Endothelial cell of umbilical vein (primary cell): ENCODE measurements at regions not wholly inside any gene's neighbourhood (a gene's known extent, or its start where the extent isn't known, plus 50 kb on each side); places are given as distances from the start of the nearest gene placed in this dataset.

ENCODE experiments used
- BruUV-seq: library from RNA; stranded (reverse); fragments of 400-500 nt; replicated peaks from 2 replicates; lab custom pipeline; 2021; lab: Mats Ljungman, UMichigan
- CTCF ChIA-PET: fragments of 300-600, 350-600 bp; sonication (Branson Sonifier 250); formaldehyde crosslinking; loops from one replicate; lab custom pipeline; 2021; ENCODE audit warnings: antibody characterized with exemption, inconsistent platforms; lab: Charles Lee
- POLR2A ChIA-PET: fragments of 300-600, 350-600 bp; sonication (Branson Sonifier 250); formaldehyde crosslinking; loops from one replicate; lab custom pipeline; 2021; ENCODE audit warnings: antibody characterized with exemption, inconsistent platforms; lab: Charles Lee
- DNase-seq: peaks from one replicate; pipeline ENCODE4 v3.0.0-alpha.2; 2011; ENCODE audit warnings: low read depth, low spot score
- FAIRE-seq: peaks from 2 replicates; lab custom pipeline; 2011; peaks lifted over from hg19 to GRCh38; lab: Jason Lieb, UNC
- H2AFZ ChIP-seq: 2 replicates; pipeline ENCODE4 v1.6.0; 2012; ENCODE audit warnings: low read depth, low read length, control low read depth, inconsistent platforms
- H3K27ac ChIP-seq: 2 replicates; pipeline ENCODE4 v1.5.1; 2011; ENCODE audit warnings: low read depth, mild to moderate bottlenecking, control low read depth, low read length, moderate library complexity; ENCODE audit not compliant: insufficient read depth
- H3K27me3 ChIP-seq, 2 experiments: 2 replicates each; pipeline versions ENCODE4 v1.6.0 to v1.6.1; 2011; ENCODE audit warnings: low read length in 2 of 2, mixed read lengths in 1 of 2; ENCODE audit not compliant: control insufficient read depth in 2 of 2, insufficient read depth in 2 of 2
- H3K36me3 ChIP-seq, 2 experiments: 2 replicates in 1 of 2; 3 replicates in 1 of 2; pipeline ENCODE4 v1.5.1; 2011; ENCODE audit warnings: low read length in 2 of 2, mild to moderate bottlenecking in 1 of 2, moderate library complexity in 1 of 2; ENCODE audit not compliant: control insufficient read depth in 2 of 2, insufficient read depth in 2 of 2; ENCODE audit errors: extremely low read depth in 1 of 2
- H3K4me1 ChIP-seq: 3 replicates; pipeline ENCODE4 v1.5.1; 2011; ENCODE audit warnings: mild to moderate bottlenecking, low read length; ENCODE audit not compliant: control insufficient read depth, insufficient read depth; ENCODE audit errors: extremely low read depth
- H3K4me2 ChIP-seq: 2 replicates; pipeline ENCODE4 v1.6.1; 2011; ENCODE audit warnings: low read length, control low read depth, mixed read lengths; ENCODE audit not compliant: insufficient read depth
- H3K4me3 ChIP-seq, 3 experiments: fragments of 200-600 bp in 1 of 3; sonication (generic), shearing (Covaris generic) in 1 of 3; replicated peaks in 1 of 3; 2 replicates each; pipeline ENCODE4 v1.5.1; 2011 to 2016; ENCODE audit warnings: control low read depth in 3 of 3, low read length in 3 of 3, mild to moderate bottlenecking in 2 of 3, inconsistent platforms in 1 of 3, low read depth in 1 of 3, moderate library complexity in 1 of 3; ENCODE audit not compliant: insufficient read depth in 1 of 3
- H3K79me2 ChIP-seq: 2 replicates; pipeline ENCODE4 v1.6.0; 2012; ENCODE audit warnings: low read length, inconsistent platforms; ENCODE audit not compliant: control insufficient read depth, insufficient read depth
- H3K9ac ChIP-seq: replicated peaks from 2 replicates; pipeline ENCODE3; 2011; ENCODE audit warnings: low read length, control low read depth; ENCODE audit not compliant: insufficient read depth; ENCODE audit errors: extremely low read depth
- H3K9me1 ChIP-seq: replicated peaks from 3 replicates; pipeline ENCODE4 v1.6.0; 2011; ENCODE audit warnings: mild to moderate bottlenecking, low read length; ENCODE audit not compliant: control insufficient read depth, insufficient read depth; ENCODE audit errors: extremely low read depth
- H3K9me3 ChIP-seq: replicated peaks from 2 replicates; pipeline ENCODE4 v1.5.1; 2012; ENCODE audit warnings: low read length, inconsistent platforms; ENCODE audit not compliant: control insufficient read depth, insufficient read depth
- H4K20me1 ChIP-seq: replicated peaks from 2 replicates; pipeline ENCODE3; 2011; ENCODE audit warnings: mild to moderate bottlenecking, low read length; ENCODE audit not compliant: control insufficient read depth, insufficient read depth; ENCODE audit errors: extremely low read depth
- EZH2 ChIP-seq: IDR thresholded peaks from 2 replicates; pipeline ENCODE4 v1.6.1; 2012; ENCODE audit warnings: borderline replicate concordance, low read depth, mild to moderate bottlenecking, moderate library complexity, low read length, inconsistent platforms; ENCODE audit not compliant: severe bottlenecking
- FOS ChIP-seq: IDR thresholded peaks from 2 replicates; pipeline ENCODE4 v1.6.1; 2011; ENCODE audit warnings: mild to moderate bottlenecking, low read length, moderate library complexity, borderline replicate concordance; ENCODE audit not compliant: insufficient read depth
- GATA2 ChIP-seq: IDR thresholded peaks from 2 replicates; pipeline ENCODE4 v1.7.0; 2011; ENCODE audit warnings: low read depth, mild to moderate bottlenecking, moderate library complexity, mixed read lengths, low read length; ENCODE audit not compliant: insufficient read length, insufficient read depth
- JUN ChIP-seq: IDR thresholded peaks from 2 replicates; pipeline ENCODE4 v1.6.1; 2011; ENCODE audit warnings: borderline replicate concordance, low read depth; ENCODE audit not compliant: insufficient read length, insufficient read depth
- MYC ChIP-seq: IDR thresholded peaks from one replicate; pipeline ENCODE4 v1.6.1; 2011; ENCODE audit warnings: mild to moderate bottlenecking, low read depth, low read length
- POLR2A ChIP-seq: IDR thresholded peaks from 2 replicates; pipeline ENCODE4 v1.6.1; 2012; ENCODE audit warnings: low read depth, mild to moderate bottlenecking, control low read depth, low read length
- POLR2AphosphoS5 ChIP-seq: IDR thresholded peaks from 2 replicates; pipeline ENCODE4 v1.6.1; 2012; ENCODE audit warnings: low read depth, mild to moderate bottlenecking, control low read depth, low read length, moderate library complexity; ENCODE audit not compliant: insufficient read depth
- dilution Hi-C: fragments of 300-500 bp; cut with MboI; formaldehyde crosslinking; loops from one replicate; pipeline ENCODE4 v1.15.0; 2019; ENCODE audit warnings: low sequenced_read_pairs; ENCODE audit not compliant: extremely low pct_ligation_motif_present
- intact Hi-C: fragments of 100-400 bp; cut with micrococcal nuclease; formaldehyde crosslinking; loops from one replicate; pipeline ENCODE4 v1.10.0; 2022
- TF ChIP-seq, protein P1 (sequence below), 2 donors: IDR thresholded peaks; 1 replicate in 1 of 2; 2 replicates in 1 of 2; pipeline ENCODE4 v1.5.1; 2011; ENCODE audit warnings: low read length in 2 of 2, mild to moderate bottlenecking in 2 of 2, moderate library complexity in 2 of 2, control low read depth in 1 of 2, inconsistent platforms in 1 of 2, low read depth in 1 of 2; ENCODE audit not compliant: insufficient read depth in 1 of 2; ENCODE audit errors: extremely low read depth in 1 of 2
- TF ChIP-seq, protein P2 (sequence below): IDR thresholded peaks from 2 replicates; pipeline ENCODE4 v1.6.1; 2011; ENCODE audit not compliant: insufficient read depth, insufficient read length

DNA sequence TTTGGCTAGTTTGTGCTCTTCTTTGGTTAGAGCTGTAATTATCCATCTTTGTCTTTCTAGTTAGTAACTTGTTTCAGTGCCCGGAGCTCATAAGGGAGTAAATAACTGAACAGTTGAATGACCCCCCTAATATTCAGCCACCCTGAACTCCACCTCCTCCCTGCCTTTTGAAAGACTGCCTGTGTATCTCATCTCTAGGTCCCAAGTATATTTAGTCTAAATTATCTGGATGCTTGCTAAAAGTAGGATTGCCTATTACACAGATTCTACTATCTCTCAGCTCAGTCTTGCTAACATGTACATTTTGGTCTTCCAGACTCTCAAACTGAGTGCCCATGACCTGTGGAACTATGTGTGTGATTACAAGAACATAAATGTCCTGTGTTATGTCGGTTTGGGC is 145.9 kb downstream of the GJA1 start:
- Histone ChIP-seq H3K9ac (no peak overlapping the region), H3K4me1 (no peaks in the 10 kb centered on the region), H3K27me3 (no peaks in the 10 kb centered on the region), H3K4me3 (no peak overlapping the region), H3K9me1 (no peaks in the 10 kb centered on the region), H3K9me3 (no peaks in the 10 kb centered on the region), H2AFZ (no peak overlapping the region), H3K4me2 (no peak overlapping the region), H4K20me1 (no peaks in the 10 kb centered on the region), H3K79me2 (no peaks in the 10 kb centered on the region), H3K36me3 (no peaks in the 10 kb centered on the region), H3K27ac (no peak overlapping the region)
- TF ChIP-seq GATA2, result no peak
- TF ChIP-seq, protein P1, sequence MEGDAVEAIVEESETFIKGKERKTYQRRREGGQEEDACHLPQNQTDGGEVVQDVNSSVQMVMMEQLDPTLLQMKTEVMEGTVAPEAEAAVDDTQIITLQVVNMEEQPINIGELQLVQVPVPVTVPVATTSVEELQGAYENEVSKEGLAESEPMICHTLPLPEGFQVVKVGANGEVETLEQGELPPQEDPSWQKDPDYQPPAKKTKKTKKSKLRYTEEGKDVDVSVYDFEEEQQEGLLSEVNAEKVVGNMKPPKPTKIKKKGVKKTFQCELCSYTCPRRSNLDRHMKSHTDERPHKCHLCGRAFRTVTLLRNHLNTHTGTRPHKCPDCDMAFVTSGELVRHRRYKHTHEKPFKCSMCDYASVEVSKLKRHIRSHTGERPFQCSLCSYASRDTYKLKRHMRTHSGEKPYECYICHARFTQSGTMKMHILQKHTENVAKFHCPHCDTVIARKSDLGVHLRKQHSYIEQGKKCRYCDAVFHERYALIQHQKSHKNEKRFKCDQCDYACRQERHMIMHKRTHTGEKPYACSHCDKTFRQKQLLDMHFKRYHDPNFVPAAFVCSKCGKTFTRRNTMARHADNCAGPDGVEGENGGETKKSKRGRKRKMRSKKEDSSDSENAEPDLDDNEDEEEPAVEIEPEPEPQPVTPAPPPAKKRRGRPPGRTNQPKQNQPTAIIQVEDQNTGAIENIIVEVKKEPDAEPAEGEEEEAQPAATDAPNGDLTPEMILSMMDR (IDR thresholded peaks at IDR 0.05; ENCODE audit: extremely low read depth in 1 of 2, insufficient read depth in 1 of 2, low read depth in 1 of 2, low read length in 2 of 2), result no peak
- TF ChIP-seq, protein P2, sequence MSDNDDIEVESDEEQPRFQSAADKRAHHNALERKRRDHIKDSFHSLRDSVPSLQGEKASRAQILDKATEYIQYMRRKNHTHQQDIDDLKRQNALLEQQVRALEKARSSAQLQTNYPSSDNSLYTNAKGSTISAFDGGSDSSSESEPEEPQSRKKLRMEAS, result no peak
- TF ChIP-seq FOS, result no peak
- no peak for TF ChIP-seq EZH2
- TF ChIP-seq POLR2A, result no peak
- no peak for TF ChIP-seq POLR2AphosphoS5
- no peak for TF ChIP-seq MYC
- no peak for TF ChIP-seq JUN
- CTCF ChIA-PET, result interaction anchor here (1.0 kb wide), 1 partner anchor 71 kb away, joined by 3 read pairs; no protein-coding TSS in a partner anchor
- dilution Hi-C loops (no loop called here), intact Hi-C loops (no loop called here)
- BruUV-seq, result no TSS peak
- FAIRE-seq, result no peak
- no peak for DNase-seq
- POLR2A ChIA-PET, result no interaction called here
